ENCODE measurements at regions not wholly inside any gene's neighbourhood (a gene's known extent, or its start where the extent isn't known, plus 50 kb on each side); places are given as distances from the start of the nearest gene placed in this dataset.

DNA sequence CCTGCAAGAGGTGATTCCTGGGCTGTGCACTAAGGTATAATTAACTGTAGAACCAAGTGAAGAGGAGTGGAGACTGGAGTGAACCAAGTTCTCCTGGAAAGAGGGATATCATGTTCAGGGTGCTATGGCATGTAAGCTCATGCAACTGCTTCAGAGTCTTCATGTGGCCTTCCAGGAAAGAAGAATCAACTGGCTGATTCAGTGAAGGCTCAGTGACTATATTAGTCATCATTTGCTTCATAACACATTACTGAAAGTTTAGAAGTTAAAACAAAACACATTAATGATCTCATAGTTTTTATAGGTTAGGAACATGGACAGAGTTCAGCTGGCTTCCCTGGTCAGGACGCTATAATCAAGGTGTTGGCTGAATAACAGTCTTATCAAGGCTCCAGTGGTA lies 1200.8 kb upstream of the GYPC start:
- H3K27ac ChIP-seq (ENCODE audit: low read length, poor library complexity, severe bottlenecking) = no peak overlapping the region
- H4K91ac ChIP-seq (ENCODE audit: low read length) = no peak overlapping the region
- no peak overlapping the region for H2AK5ac ChIP-seq (ENCODE audit: low read length, severe bottlenecking)
- 69% methylated on average over 1 of the region's 1 CpG for WGBS
- no peaks in the 10 kb centered on the region for H3K36me3 ChIP-seq (ENCODE audit: control insufficient read depth in 1 of 2, insufficient read depth in 2 of 2, low read depth in 1 of 2, low read length in 2 of 2)
- H3K23ac ChIP-seq (ENCODE audit: low read length in 2 of 2) = no peak overlapping the region
- H3K9me3 ChIP-seq (ENCODE audit: control insufficient read depth, low read length) = peaks cover 5% of the 10 kb centered on the region
- no peak overlapping the region for H2BK15ac ChIP-seq (ENCODE audit: low read depth, poor library complexity, severe bottlenecking)
- H2BK5ac ChIP-seq (ENCODE audit: low read depth, low read length, poor library complexity, severe bottlenecking) = no peak overlapping the region
- no peak overlapping the region for H3K18ac ChIP-seq (ENCODE audit: low read depth in 1 of 2, low read length in 2 of 2)
- H3K4me3 ChIP-seq (ENCODE audit: insufficient read depth in 1 of 2, low read depth in 1 of 2, low read length in 2 of 2) = no peak overlapping the region
- H3K27me3 ChIP-seq (ENCODE audit: control insufficient read depth in 1 of 2, insufficient read depth in 1 of 2, low read length in 2 of 2) = no peaks in the 10 kb centered on the region
- H4K8ac ChIP-seq (ENCODE audit: low read length) = no peak overlapping the region
- H3K9ac ChIP-seq (ENCODE audit: low read length) = no peak overlapping the region
- no peak overlapping the region for H2AFZ ChIP-seq (ENCODE audit: low read depth, low read length)
- no peak overlapping the region for H2BK120ac ChIP-seq (ENCODE audit: low read depth, low read length)
- H3K79me1 ChIP-seq (replicated peaks; ENCODE audit: low read length, poor library complexity, severe bottlenecking) = no peaks in the 10 kb centered on the region
- H3K4ac ChIP-seq (ENCODE audit: low read depth in 1 of 2, low read length in 2 of 2) = no peak overlapping the region
- H3K14ac ChIP-seq (ENCODE audit: low read length in 2 of 2) = no peak overlapping the region
- H2BK12ac ChIP-seq (ENCODE audit: low read length in 2 of 2) = no peak overlapping the region
- no peaks in the 10 kb centered on the region for H3K4me1 ChIP-seq (ENCODE audit: control insufficient read depth, insufficient read depth, low read depth, low read length)
- no peak for DNase-seq
- no peak overlapping the region for H3K4me2 ChIP-seq (ENCODE audit: low read length, poor library complexity, severe bottlenecking)

DNA sequence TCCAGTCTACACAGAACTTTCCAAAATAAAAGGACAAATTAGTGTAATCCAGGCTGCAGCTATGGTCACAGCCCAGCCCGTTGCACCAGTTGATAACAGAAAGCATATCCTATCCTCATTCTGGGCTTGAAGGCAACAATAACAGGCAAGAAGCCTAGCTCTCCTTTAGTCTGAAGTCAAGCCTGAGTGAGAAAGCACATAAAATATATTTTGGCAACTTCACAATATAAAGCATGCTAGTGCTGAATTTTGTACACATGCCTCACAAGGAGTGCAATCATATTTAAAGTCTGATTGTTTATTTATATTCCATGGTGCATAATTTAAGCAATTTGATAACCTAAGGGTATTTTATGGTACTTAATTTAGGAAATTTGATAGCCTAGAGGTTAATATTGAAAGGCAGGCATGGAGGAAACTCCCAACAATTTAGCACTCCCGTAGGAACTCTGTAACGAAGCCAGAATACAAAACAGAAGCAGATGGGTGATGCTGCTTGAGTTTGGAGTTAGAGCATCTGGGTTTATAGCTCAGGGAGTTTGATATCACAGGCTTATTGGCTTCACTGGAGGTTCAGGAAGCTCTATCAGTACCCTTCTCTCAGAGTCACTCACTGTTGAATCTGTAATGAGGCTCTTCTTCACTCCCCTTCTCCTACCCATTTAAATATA lies 1199.1 kb upstream of the GYPC start:
- H4K8ac ChIP-seq (ENCODE audit: low read length) = no peak overlapping the region
- H2BK120ac ChIP-seq (ENCODE audit: low read depth, low read length) = no peak overlapping the region
- no peak overlapping the region for H2BK5ac ChIP-seq (ENCODE audit: low read depth, low read length, poor library complexity, severe bottlenecking)
- WGBS = 83% methylated on average over 3 of the region's 3 CpGs
- no peak overlapping the region for H2BK15ac ChIP-seq (ENCODE audit: low read depth, poor library complexity, severe bottlenecking)
- no peak overlapping the region for H3K4me3 ChIP-seq (ENCODE audit: insufficient read depth in 1 of 2, low read depth in 1 of 2, low read length in 2 of 2)
- no peak overlapping the region for H4K91ac ChIP-seq (ENCODE audit: low read length)
- H3K14ac ChIP-seq (ENCODE audit: low read length in 2 of 2) = no peak overlapping the region
- H3K23ac ChIP-seq (ENCODE audit: low read length in 2 of 2) = no peak overlapping the region
- H3K4me2 ChIP-seq (ENCODE audit: low read length, poor library complexity, severe bottlenecking) = no peak overlapping the region
- no peaks in the 10 kb centered on the region for H3K4me1 ChIP-seq (ENCODE audit: control insufficient read depth, insufficient read depth, low read depth, low read length)
- no peaks in the 10 kb centered on the region for H3K9me3 ChIP-seq (ENCODE audit: control insufficient read depth, low read length)
- H3K18ac ChIP-seq (ENCODE audit: low read depth in 1 of 2, low read length in 2 of 2) = no peak overlapping the region
- H3K9ac ChIP-seq (ENCODE audit: low read length) = no peak overlapping the region
- H3K27me3 ChIP-seq (ENCODE audit: control insufficient read depth in 1 of 2, insufficient read depth in 1 of 2, low read length in 2 of 2) = no peaks in the 10 kb centered on the region
- no peak for DNase-seq
- H3K36me3 ChIP-seq (ENCODE audit: control insufficient read depth in 1 of 2, insufficient read depth in 2 of 2, low read depth in 1 of 2, low read length in 2 of 2) = no peaks in the 10 kb centered on the region
- no peak overlapping the region for H2BK12ac ChIP-seq (ENCODE audit: low read length in 2 of 2)
- no peak overlapping the region for H3K27ac ChIP-seq (ENCODE audit: low read length, poor library complexity, severe bottlenecking)
- no peaks in the 10 kb centered on the region for H3K79me1 ChIP-seq (replicated peaks; ENCODE audit: low read length, poor library complexity, severe bottlenecking)
- no peak overlapping the region for H2AFZ ChIP-seq (ENCODE audit: low read depth, low read length)
- no peak overlapping the region for H2AK5ac ChIP-seq (ENCODE audit: low read length, severe bottlenecking)
- H3K4ac ChIP-seq (ENCODE audit: low read depth in 1 of 2, low read length in 2 of 2) = no peak overlapping the region

DNA sequence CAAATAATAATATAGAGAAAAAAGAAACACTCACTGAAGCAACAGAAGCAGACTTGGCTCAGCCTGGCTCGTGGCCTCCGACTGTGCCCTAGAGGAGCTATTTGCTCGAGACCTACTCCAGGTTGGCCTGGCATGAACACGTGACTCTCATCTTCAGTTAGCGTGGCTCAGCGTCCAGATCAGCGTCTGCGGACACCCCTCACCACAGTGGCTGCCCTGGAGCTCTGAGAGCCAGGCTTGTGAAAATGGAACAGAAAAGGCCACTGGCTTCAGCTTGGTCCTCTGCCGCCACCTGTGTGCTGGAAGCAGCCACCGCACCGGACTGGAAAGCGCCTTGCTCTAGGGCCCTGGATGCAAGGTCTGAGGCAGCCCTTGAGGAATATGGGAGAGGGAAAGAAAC lies 1184.0 kb upstream of the GYPC start:
- 78% methylated on average over 12 of the region's 12 CpGs for WGBS
- H3K79me1 ChIP-seq (replicated peaks; ENCODE audit: low read length, poor library complexity, severe bottlenecking) = no peaks in the 10 kb centered on the region

DNA sequence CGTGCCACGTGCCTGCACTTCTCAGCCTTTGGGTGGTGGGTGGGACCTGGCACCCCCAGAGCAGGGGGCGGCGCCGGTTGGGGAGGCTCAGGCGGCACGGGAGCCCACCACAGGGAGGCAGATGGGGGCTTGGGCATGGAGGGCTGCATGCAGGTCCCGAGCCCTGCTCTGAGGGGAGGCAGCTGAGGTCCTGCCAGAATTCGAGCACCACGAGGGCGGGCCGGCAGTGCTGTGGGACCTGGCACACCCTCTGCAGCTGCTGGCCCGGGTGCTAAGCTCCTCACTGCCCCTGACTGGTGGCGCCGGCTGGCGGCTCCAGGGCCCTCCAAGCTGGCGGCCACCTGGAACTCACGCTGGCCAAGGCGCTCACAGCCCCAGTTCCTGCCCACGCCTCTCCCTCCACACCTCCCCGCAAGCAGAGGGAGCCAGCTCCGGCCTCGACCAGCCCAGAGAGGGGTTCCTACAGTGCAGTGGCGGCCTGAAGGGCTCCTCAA lies 1176.8 kb upstream of the GYPC start:
- H2BK12ac ChIP-seq (ENCODE audit: low read length in 2 of 2) = no peak overlapping the region
- H4K91ac ChIP-seq (ENCODE audit: low read length) = no peak overlapping the region
- WGBS = 94% methylated on average over 23 of the region's 24 CpGs
- no peaks in the 10 kb centered on the region for H3K4me1 ChIP-seq (ENCODE audit: control insufficient read depth, insufficient read depth, low read depth, low read length)
- H2BK15ac ChIP-seq (ENCODE audit: low read depth, poor library complexity, severe bottlenecking) = no peak overlapping the region
- H3K4me3 ChIP-seq (ENCODE audit: insufficient read depth in 1 of 2, low read depth in 1 of 2, low read length in 2 of 2) = no peak overlapping the region
- no peak overlapping the region for H3K23ac ChIP-seq (ENCODE audit: low read length in 2 of 2)
- no peak overlapping the region for H2AFZ ChIP-seq (ENCODE audit: low read depth, low read length)
- H4K8ac ChIP-seq (ENCODE audit: low read length) = no peak overlapping the region
- no peak overlapping the region for H3K4ac ChIP-seq (ENCODE audit: low read depth in 1 of 2, low read length in 2 of 2)
- no peak overlapping the region for H2AK5ac ChIP-seq (ENCODE audit: low read length, severe bottlenecking)
- H3K18ac ChIP-seq (ENCODE audit: low read depth in 1 of 2, low read length in 2 of 2) = no peak overlapping the region
- H3K14ac ChIP-seq (ENCODE audit: low read length in 2 of 2) = no peak overlapping the region
- H2BK5ac ChIP-seq (ENCODE audit: low read depth, low read length, poor library complexity, severe bottlenecking) = no peak overlapping the region
- no peaks in the 10 kb centered on the region for H3K9me3 ChIP-seq (ENCODE audit: control insufficient read depth, low read length)
- H2BK120ac ChIP-seq (ENCODE audit: low read depth, low read length) = no peak overlapping the region
- no peaks in the 10 kb centered on the region for H3K27me3 ChIP-seq (ENCODE audit: control insufficient read depth in 1 of 2, insufficient read depth in 1 of 2, low read length in 2 of 2)
- H3K4me2 ChIP-seq (ENCODE audit: low read length, poor library complexity, severe bottlenecking) = no peak overlapping the region
- no peaks in the 10 kb centered on the region for H3K79me1 ChIP-seq (replicated peaks; ENCODE audit: low read length, poor library complexity, severe bottlenecking)
- H3K9ac ChIP-seq (ENCODE audit: low read length) = no peak overlapping the region
- no peak overlapping the region for H3K27ac ChIP-seq (ENCODE audit: low read length, poor library complexity, severe bottlenecking)
- DNase-seq = no peak
- no peaks in the 10 kb centered on the region for H3K36me3 ChIP-seq (ENCODE audit: control insufficient read depth in 1 of 2, insufficient read depth in 2 of 2, low read depth in 1 of 2, low read length in 2 of 2)

More for the DNA sequence above, 1184.0 kb upstream of the GYPC start:
- H2BK12ac ChIP-seq (ENCODE audit: low read length in 2 of 2) = no peak overlapping the region
- no peak overlapping the region for H2BK120ac ChIP-seq (ENCODE audit: low read depth, low read length)
- H3K36me3 ChIP-seq (ENCODE audit: control insufficient read depth in 1 of 2, insufficient read depth in 2 of 2, low read depth in 1 of 2, low read length in 2 of 2) = no peaks in the 10 kb centered on the region
- no peak overlapping the region for H2BK5ac ChIP-seq (ENCODE audit: low read depth, low read length, poor library complexity, severe bottlenecking)
- peak; percentile 3 for DNase-seq
- H4K8ac ChIP-seq (ENCODE audit: low read length) = no peak overlapping the region
- H3K4me2 ChIP-seq (ENCODE audit: low read length, poor library complexity, severe bottlenecking) = no peak overlapping the region
- no peak overlapping the region for H4K91ac ChIP-seq (ENCODE audit: low read length)
- H2BK15ac ChIP-seq (ENCODE audit: low read depth, poor library complexity, severe bottlenecking) = no peak overlapping the region
- no peak overlapping the region for H3K9ac ChIP-seq (ENCODE audit: low read length)
- no peak overlapping the region for H2AK5ac ChIP-seq (ENCODE audit: low read length, severe bottlenecking)
- no peak overlapping the region for H3K27ac ChIP-seq (ENCODE audit: low read length, poor library complexity, severe bottlenecking)
- H3K27me3 ChIP-seq (ENCODE audit: control insufficient read depth in 1 of 2, insufficient read depth in 1 of 2, low read length in 2 of 2) = no peaks in the 10 kb centered on the region
- H3K9me3 ChIP-seq (ENCODE audit: control insufficient read depth, low read length) = no peaks in the 10 kb centered on the region
- H3K4ac ChIP-seq (ENCODE audit: low read depth in 1 of 2, low read length in 2 of 2) = no peak overlapping the region
- H3K4me3 ChIP-seq (ENCODE audit: insufficient read depth in 1 of 2, low read depth in 1 of 2, low read length in 2 of 2) = no peak overlapping the region
- H3K18ac ChIP-seq (ENCODE audit: low read depth in 1 of 2, low read length in 2 of 2) = no peak overlapping the region
- H3K23ac ChIP-seq (ENCODE audit: low read length in 2 of 2) = no peak overlapping the region
- no peak overlapping the region for H3K14ac ChIP-seq (ENCODE audit: low read length in 2 of 2)
- H2AFZ ChIP-seq (ENCODE audit: low read depth, low read length) = no peak overlapping the region
- H3K4me1 ChIP-seq (ENCODE audit: control insufficient read depth, insufficient read depth, low read depth, low read length) = no peaks in the 10 kb centered on the region
